Stomach (tissue), 8 donors: ENCODE measurements at regions not wholly inside any gene's neighbourhood (a gene's known extent, or its start where the extent isn't known, plus 50 kb on each side); places are given as distances from the start of the nearest gene placed in this dataset.

Experiments
- DNase-seq, 2 donors: peaks; one replicate each; pipeline versions ENCODE4 v3.0.0 to v3.0.0-alpha.2; 2013 to 2019
- H3K27ac ChIP-seq, 5 donors: fragments of 200-600 bp in 4 of 5; sonication (generic) in 4 of 5; one replicate each; pipeline ENCODE4 v1.5.1; 2013 to 2019; ENCODE audit warnings: mild to moderate bottlenecking in 1 of 5, moderate library complexity in 1 of 5
- H3K27me3 ChIP-seq, 3 donors: fragments of 200-600 bp; sonication (generic); one replicate each; pipeline ENCODE4 v1.5.1; 2017 to 2019; ENCODE audit warnings: mixed run types in 1 of 3
- H3K36me3 ChIP-seq, 4 donors: fragments of 200-600 bp; sonication (generic); 1 replicate in 3 of 4; 2 replicates in 1 of 4; pipeline ENCODE4 v1.5.1; 2016 to 2019
- H3K4me1 ChIP-seq, 4 donors: fragments of 200-600 bp; sonication (generic); one replicate each; pipeline ENCODE4 v1.5.1; 2016 to 2019
- H3K4me3 ChIP-seq, 4 donors: fragments of 200-600 bp; sonication (generic) in 3 of 4; one replicate each; pipeline ENCODE4 v1.5.1; 2016 to 2019; ENCODE audit warnings: mild to moderate bottlenecking in 1 of 4
- H3K9me3 ChIP-seq, 4 donors: fragments of 200-600 bp; sonication (generic); one replicate each; pipeline ENCODE4 v1.5.1; 2016 to 2019
- EP300 ChIP-seq: sonication (generic); formaldehyde crosslinking; IDR thresholded peaks from one replicate; pipeline ENCODE4 v1.6.1; 2017; ENCODE audit warnings: antibody characterized with exemption
- POLR2A ChIP-seq, 4 donors: fragments of 450-650 bp; IDR thresholded peaks; one replicate each; pipeline ENCODE4 v1.6.1; 2016; ENCODE audit warnings: antibody characterized with exemption in 4 of 4, control low read depth in 2 of 4, mild to moderate bottlenecking in 1 of 4, moderate library complexity in 1 of 4
- POLR2AphosphoS5 ChIP-seq, 3 donors: sonication (generic); formaldehyde crosslinking; IDR thresholded peaks; one replicate each; pipeline ENCODE4 v1.6.1; 2016; ENCODE audit warnings: antibody characterized with exemption in 3 of 3
- WGBS, 5 donors: extraction: QIAGEN DNeasy Blood & Tissue Kit in 3 of 5; methylation state at CpG; one replicate each; pipeline versions ENCODE4 v1.1.5 to v1.1.7; 2013 to 2018; 5-methylcytosine and 5-hydroxymethylcytosine counted together
- intact Hi-C: fragments of 100-400 bp; cut with DNase I; formaldehyde crosslinking; loops from one replicate; pipeline ENCODE4 v1.15.1; 2023; ENCODE audit warnings: low total_unique reads
- TF ChIP-seq, protein P1 (sequence below), 7 experiments: fragments of 450-650 bp in 4 of 7; fragments of 200-600 bp in 3 of 7; sonication (generic) in 3 of 7; IDR thresholded peaks; one replicate each; pipeline ENCODE4 v1.5.1; 2016 to 2019; ENCODE audit warnings: antibody characterized with exemption in 7 of 7, control low read depth in 2 of 7, mild to moderate bottlenecking in 1 of 7
- donor health status: healthy with polysubstance abuse.
- donor health status: Bipolar disorder and iron deficiency.
- donor health status: healthy.

- Histone ChIP-seq H3K4me1 (no peaks in the 10 kb centered on the region), H3K27me3 (peaks cover 0 to 10% (median 0%) of the 10 kb centered on the region in 3 donors), H3K4me3 (no peak overlapping the region), H3K27ac (no peak overlapping the region), H3K36me3 (no peaks in the 10 kb centered on the region), H3K9me3 (peaks cover 0 to 5% (median 2%) of the 10 kb centered on the region in 4 donors)
- whole genome bisulfite sequencing, 5 donors: 41 to 62% (median 59%) methylated on average over 4 of the region's 4 CpGs
- DNase-seq: no peak
- intact Hi-C loops: no loop called here
- no peak for TF ChIP-seq POLR2AphosphoS5 (IDR thresholded peaks at IDR 0.05)
- TF ChIP-seq, protein P1, sequence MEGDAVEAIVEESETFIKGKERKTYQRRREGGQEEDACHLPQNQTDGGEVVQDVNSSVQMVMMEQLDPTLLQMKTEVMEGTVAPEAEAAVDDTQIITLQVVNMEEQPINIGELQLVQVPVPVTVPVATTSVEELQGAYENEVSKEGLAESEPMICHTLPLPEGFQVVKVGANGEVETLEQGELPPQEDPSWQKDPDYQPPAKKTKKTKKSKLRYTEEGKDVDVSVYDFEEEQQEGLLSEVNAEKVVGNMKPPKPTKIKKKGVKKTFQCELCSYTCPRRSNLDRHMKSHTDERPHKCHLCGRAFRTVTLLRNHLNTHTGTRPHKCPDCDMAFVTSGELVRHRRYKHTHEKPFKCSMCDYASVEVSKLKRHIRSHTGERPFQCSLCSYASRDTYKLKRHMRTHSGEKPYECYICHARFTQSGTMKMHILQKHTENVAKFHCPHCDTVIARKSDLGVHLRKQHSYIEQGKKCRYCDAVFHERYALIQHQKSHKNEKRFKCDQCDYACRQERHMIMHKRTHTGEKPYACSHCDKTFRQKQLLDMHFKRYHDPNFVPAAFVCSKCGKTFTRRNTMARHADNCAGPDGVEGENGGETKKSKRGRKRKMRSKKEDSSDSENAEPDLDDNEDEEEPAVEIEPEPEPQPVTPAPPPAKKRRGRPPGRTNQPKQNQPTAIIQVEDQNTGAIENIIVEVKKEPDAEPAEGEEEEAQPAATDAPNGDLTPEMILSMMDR (IDR thresholded peaks at IDR 0.05): no peak
- no peak for TF ChIP-seq POLR2A (IDR thresholded peaks at IDR 0.05)
- no peak for TF ChIP-seq EP300
These were observed 51.2 kb upstream of the PRR23C start for GRCh38 chr3:139095803-139096466.

DNA sequence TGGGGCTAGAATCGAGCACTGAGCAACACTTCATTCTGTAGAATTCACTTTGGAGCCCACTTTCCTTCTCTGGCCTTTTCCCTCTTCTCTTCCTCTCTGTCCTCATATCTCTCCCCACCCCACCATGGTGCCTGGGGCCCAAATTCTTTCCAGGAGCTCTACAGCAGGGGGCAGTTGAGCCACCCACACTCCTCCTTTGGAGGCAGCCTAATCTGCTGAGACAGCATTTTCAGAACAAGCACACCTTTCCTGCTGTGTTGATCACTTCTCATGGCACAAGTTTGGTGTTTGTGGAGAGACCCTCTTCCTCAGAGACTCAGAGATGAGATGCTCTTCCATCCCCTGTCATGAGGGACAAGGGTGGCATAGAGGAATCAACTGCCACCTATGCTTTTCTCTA, 52.0 kb upstream of the PRR23C start:
- H3K36me3 ChIP-seq: no peaks in the 10 kb centered on the region
- no peak overlapping the region for H3K4me3 ChIP-seq
- no peaks in the 10 kb centered on the region for H3K4me1 ChIP-seq
- 44 to 69% (median 52%) methylated on average over 1 of the region's 1 CpG for WGBS, 5 donors
- DNase-seq: no peak
- no peak for TF ChIP-seq EP300
- no peak for TF ChIP-seq POLR2AphosphoS5 (IDR thresholded peaks at IDR 0.05)
- peaks cover 0 to 10% (median 0%) of the 10 kb centered on the region in 3 donors for H3K27me3 ChIP-seq
- H3K27ac ChIP-seq: no peak overlapping the region
- intact Hi-C loops: no loop called here
- H3K9me3 ChIP-seq: peaks cover 0 to 5% (median 2%) of the 10 kb centered on the region in 4 donors

GRCh38 chr3:139098391-139098790, 53.7 kb upstream of the PRR23C start:
- Histone ChIP-seq H3K27ac (no peak overlapping the region), H3K9me3 (peaks cover 0 to 5% (median 2%) of the 10 kb centered on the region in 4 donors), H3K4me3 (no peak overlapping the region), H3K4me1 (no peaks in the 10 kb centered on the region), H3K27me3 (peaks cover 0 to 6% (median 0%) of the 10 kb centered on the region in 3 donors), H3K36me3 (no peaks in the 10 kb centered on the region)
- intact Hi-C loops: no loop called here
- TF ChIP-seq EP300: no peak
- no peak for TF ChIP-seq POLR2AphosphoS5 (IDR thresholded peaks at IDR 0.05)
- TF ChIP-seq, protein P1 (IDR thresholded peaks at IDR 0.05): no peak
- no peak for TF ChIP-seq POLR2A (IDR thresholded peaks at IDR 0.05)
- 35 to 84% (median 52%) methylated on average over 1 of the region's 1 CpG for WGBS, 5 donors
- DNase-seq: no peak

GRCh38 chr3:139099968-139100817, 55.5 kb upstream of the PRR23C start:
- H3K9me3 ChIP-seq: peaks cover 0 to 5% (median 2%) of the 10 kb centered on the region in 4 donors
- no peak for DNase-seq
- H3K4me3 ChIP-seq: no peak overlapping the region
- intact Hi-C loops: no loop called here
- WGBS, 5 donors: 62 to 87% (median 75%) methylated on average over 3 to 5 of the region's 5 CpGs
- TF ChIP-seq POLR2A (IDR thresholded peaks at IDR 0.05): no peak
- TF ChIP-seq, protein P1 (IDR thresholded peaks at IDR 0.05): no peak
- no peak for TF ChIP-seq POLR2AphosphoS5 (IDR thresholded peaks at IDR 0.05)
- TF ChIP-seq EP300: no peak
- no peaks in the 10 kb centered on the region for H3K4me1 ChIP-seq
- H3K27me3 ChIP-seq: peaks cover 0 to 1% (median 0%) of the 10 kb centered on the region in 3 donors
- no peak overlapping the region for H3K27ac ChIP-seq
- no peaks in the 10 kb centered on the region for H3K36me3 ChIP-seq
